ENCODE measurements at regions not wholly inside any gene's neighbourhood (a gene's known extent, or its start where the extent isn't known, plus 50 kb on each side); places are given as distances from the start of the nearest gene placed in this dataset.

DNA sequence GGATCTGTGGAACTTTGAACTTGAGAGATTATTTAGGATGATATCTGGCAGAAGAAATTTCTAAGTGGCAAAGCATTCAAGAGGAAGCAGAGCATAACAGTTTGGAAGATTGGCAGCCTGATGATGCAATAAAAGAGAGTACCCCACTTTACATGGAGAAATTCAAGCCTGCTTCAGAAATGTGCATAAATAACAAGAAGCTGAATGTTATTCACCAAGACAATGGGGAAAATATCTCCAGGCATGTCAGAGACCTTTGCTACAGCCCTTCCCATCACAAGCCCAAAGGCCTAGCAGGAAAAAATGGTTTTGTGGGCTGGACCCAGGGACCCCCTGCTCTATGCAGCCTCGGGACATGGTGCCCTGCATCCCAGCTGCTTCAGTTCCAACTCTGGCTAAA lies 420.8 kb downstream of the DTHD1 start:
- TF ChIP-seq HNRNPLL (IDR thresholded peaks at IDR 0.05; ENCODE audit: low read depth, low read length, poor library complexity, severe bottlenecking) (no peak), ATF3 (IDR thresholded peaks at IDR 0.05) (peak; percentile 13; the same call in 1 of the 2 replicates), ATF3 (CRISPR knock-in tag; conservative IDR thresholded peaks at IDR 0.05) (no peak)
- no peak for FAIRE-seq
- no peaks in the 10 kb centered on the region for H3K79me2 ChIP-seq (ENCODE audit: control insufficient read depth, insufficient read depth, low read length)
- H3K27ac ChIP-seq (ENCODE audit: extremely low read depth, low read depth, low read length): no peak overlapping the region
- BruUV-seq (replicated peaks): no TSS peak
- ATAC-seq: no peak
- intact Hi-C loops (cut with micrococcal nuclease): no loop called here
- ChIA-PET POLR2A (no interaction called here), CTCF (ENCODE audit: low intra/inter-chr PET ratio) (no interaction called here)
- H3K27me3 ChIP-seq (ENCODE audit: control insufficient read depth in 2 of 2, insufficient read depth in 2 of 2, low read length in 2 of 2): no peaks in the 10 kb centered on the region; a peak in 1 of 5 replicates
- no peaks in the 10 kb centered on the region for H4K20me1 ChIP-seq (replicated peaks; ENCODE audit: control insufficient read depth, insufficient read depth, low read length)
- no peaks in the 10 kb centered on the region for H3K4me1 ChIP-seq (replicated peaks in 1 of 2; ENCODE audit: control insufficient read depth in 2 of 2, insufficient read depth in 2 of 2, low read length in 2 of 2)
- no peaks in the 10 kb centered on the region for H3K9me1 ChIP-seq (ENCODE audit: control insufficient read depth, insufficient read depth, low read length)
- H2AFZ ChIP-seq (ENCODE audit: low read depth, low read length): no peak overlapping the region
- in situ Hi-C loops (cut with MboI): no loop called here
- no peak overlapping the region for H3K4me3 ChIP-seq
- H3K4me2 ChIP-seq (ENCODE audit: insufficient read depth, low read length): no peak overlapping the region
- DNase-seq (ENCODE audit: extremely low read depth in 1 of 4, low spot score in 3 of 4): no peak
- 0% methylated on average over 1 of the region's 1 CpG for WGBS (ENCODE audit: insufficient coverage, low coverage, missing lambda C conversion rate)
- H3K36me3 ChIP-seq (ENCODE audit: control insufficient read depth, insufficient read depth, low read length): no peaks in the 10 kb centered on the region
- H3K9me3 ChIP-seq (replicated peaks; ENCODE audit: control insufficient read depth, insufficient read depth, low read depth, low read length): no peaks in the 10 kb centered on the region
- no peak overlapping the region for H3K9ac ChIP-seq (ENCODE audit: insufficient read depth in 1 of 2, low read depth in 2 of 2, low read length in 2 of 2)

DNA sequence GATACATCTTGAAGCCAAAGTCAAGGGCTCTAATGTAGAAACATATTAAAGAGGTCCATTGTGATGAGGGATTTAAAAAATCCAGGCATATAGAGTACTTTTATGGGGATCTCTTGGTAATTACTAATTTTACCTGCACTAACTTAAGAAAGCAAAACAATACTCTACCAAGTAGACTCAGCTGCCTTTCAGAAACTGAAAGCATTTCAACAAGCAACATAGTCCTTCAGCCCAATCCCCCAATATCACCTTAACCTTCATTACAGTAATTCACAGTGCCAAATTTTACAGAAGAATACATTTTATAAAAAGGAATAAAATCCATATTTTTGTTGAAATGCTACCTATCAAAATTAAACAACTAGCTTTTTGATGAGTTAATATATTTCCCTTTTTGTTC lies 422.9 kb downstream of the DTHD1 start:
- no peaks in the 10 kb centered on the region for H3K4me1 ChIP-seq (replicated peaks in 1 of 2; ENCODE audit: control insufficient read depth in 2 of 2, insufficient read depth in 2 of 2, low read length in 2 of 2)
- H3K36me3 ChIP-seq (ENCODE audit: control insufficient read depth, insufficient read depth, low read length): no peaks in the 10 kb centered on the region
- H3K9me1 ChIP-seq (ENCODE audit: control insufficient read depth, insufficient read depth, low read length): no peaks in the 10 kb centered on the region
- DNase-seq (ENCODE audit: extremely low read depth in 1 of 4, low spot score in 3 of 4) (no peak), FAIRE-seq (no peak), ATAC-seq (no peak)
- H2AFZ ChIP-seq (ENCODE audit: low read depth, low read length): no peak overlapping the region
- no peaks in the 10 kb centered on the region for H4K20me1 ChIP-seq (replicated peaks; ENCODE audit: control insufficient read depth, insufficient read depth, low read length)
- no TSS peak for BruUV-seq (replicated peaks)
- ChIA-PET POLR2A (no interaction called here), CTCF (ENCODE audit: low intra/inter-chr PET ratio) (no interaction called here)
- H3K9me3 ChIP-seq (replicated peaks; ENCODE audit: control insufficient read depth, insufficient read depth, low read depth, low read length): no peaks in the 10 kb centered on the region
- no peak overlapping the region for H3K4me2 ChIP-seq (ENCODE audit: insufficient read depth, low read length)
- no peaks in the 10 kb centered on the region; a peak in 1 of 5 replicates for H3K27me3 ChIP-seq (ENCODE audit: control insufficient read depth in 2 of 2, insufficient read depth in 2 of 2, low read length in 2 of 2)
- intact Hi-C loops (cut with micrococcal nuclease): no loop called here
- no peaks in the 10 kb centered on the region for H3K79me2 ChIP-seq (ENCODE audit: control insufficient read depth, insufficient read depth, low read length)
- no peak overlapping the region for H3K9ac ChIP-seq (ENCODE audit: insufficient read depth in 1 of 2, low read depth in 2 of 2, low read length in 2 of 2)
- no peak overlapping the region for H3K4me3 ChIP-seq
- H3K27ac ChIP-seq (ENCODE audit: extremely low read depth, low read depth, low read length): no peak overlapping the region
- in situ Hi-C loops (cut with MboI): no loop called here
- TF ChIP-seq DDX20 (tag; IDR thresholded peaks at IDR 0.05; ENCODE audit: low read depth) (no peak), ZFPM2 (CRISPR knock-in tag; IDR thresholded peaks at IDR 0.05) (no peak), SAP30 (IDR thresholded peaks at IDR 0.05; ENCODE audit: borderline replicate concordance, insufficient read depth, low read depth, low read length, poor library complexity, severe bottlenecking) (no peak), PHF8 (IDR thresholded peaks at IDR 0.05; ENCODE audit: borderline replicate concordance, low read length) (no peak), ESRRA (IDR thresholded peaks at IDR 0.05; ENCODE audit: borderline replicate concordance, low read depth) (no peak), ZNF77 (CRISPR knock-in tag; IDR thresholded peaks at IDR 0.05) (no peak), ELF4 (CRISPR knock-in tag; IDR thresholded peaks at IDR 0.05) (no peak)
- TF ChIP-seq, protein P1, sequence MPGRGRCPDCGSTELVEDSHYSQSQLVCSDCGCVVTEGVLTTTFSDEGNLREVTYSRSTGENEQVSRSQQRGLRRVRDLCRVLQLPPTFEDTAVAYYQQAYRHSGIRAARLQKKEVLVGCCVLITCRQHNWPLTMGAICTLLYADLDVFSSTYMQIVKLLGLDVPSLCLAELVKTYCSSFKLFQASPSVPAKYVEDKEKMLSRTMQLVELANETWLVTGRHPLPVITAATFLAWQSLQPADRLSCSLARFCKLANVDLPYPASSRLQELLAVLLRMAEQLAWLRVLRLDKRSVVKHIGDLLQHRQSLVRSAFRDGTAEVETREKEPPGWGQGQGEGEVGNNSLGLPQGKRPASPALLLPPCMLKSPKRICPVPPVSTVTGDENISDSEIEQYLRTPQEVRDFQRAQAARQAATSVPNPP (IDR thresholded peaks at IDR 0.05; ENCODE audit: borderline replicate concordance, insufficient read depth, insufficient read length): no peak
